RWPE1 (cell line): ENCODE measurements at regions not wholly inside any gene's neighbourhood (a gene's known extent, or its start where the extent isn't known, plus 50 kb on each side); places are given as distances from the start of the nearest gene placed in this dataset.
"Not testable (repeated sequence)": the region's sequence is repeated elsewhere in the genome, so short reads cannot be mapped to it uniquely, and the experiment has no call there.

ENCODE experiments used
- CTCF ChIA-PET: fragments of 350-600 bp; sonication (Branson Sonifier 250); formaldehyde crosslinking; extraction: SDS; loops from one replicate; lab custom pipeline; 2021; lab: Yijun Ruan, JAX
- POLR2A ChIA-PET: fragments of 400-600 bp; formaldehyde crosslinking; extraction: SDS; loops from one replicate; lab custom pipeline; 2020; ENCODE audit warnings: antibody characterized with exemption; ENCODE audit not compliant: low non-redundant PET; lab: Yijun Ruan, JAX
- DNase-seq: peaks from one replicate; pipeline ENCODE4 v3.0.0; 2012; ENCODE audit warnings: low spot score
- H3K27ac ChIP-seq: fragments of 450-650 bp; 2 replicates; pipeline ENCODE4 v1.5.1; 2017
- TF ChIP-seq, protein P1 (sequence below): fragments of 450-650 bp; conservative IDR thresholded peaks from 2 replicates; pipeline ENCODE4 v1.5.1; 2017; ENCODE audit warnings: low read depth, mild to moderate bottlenecking

- no peak overlapping the region for H3K27ac ChIP-seq
- POLR2A ChIA-PET = no interaction called here
- CTCF ChIA-PET = no interaction called here
- DNase-seq = no peak
- TF ChIP-seq, protein P1, sequence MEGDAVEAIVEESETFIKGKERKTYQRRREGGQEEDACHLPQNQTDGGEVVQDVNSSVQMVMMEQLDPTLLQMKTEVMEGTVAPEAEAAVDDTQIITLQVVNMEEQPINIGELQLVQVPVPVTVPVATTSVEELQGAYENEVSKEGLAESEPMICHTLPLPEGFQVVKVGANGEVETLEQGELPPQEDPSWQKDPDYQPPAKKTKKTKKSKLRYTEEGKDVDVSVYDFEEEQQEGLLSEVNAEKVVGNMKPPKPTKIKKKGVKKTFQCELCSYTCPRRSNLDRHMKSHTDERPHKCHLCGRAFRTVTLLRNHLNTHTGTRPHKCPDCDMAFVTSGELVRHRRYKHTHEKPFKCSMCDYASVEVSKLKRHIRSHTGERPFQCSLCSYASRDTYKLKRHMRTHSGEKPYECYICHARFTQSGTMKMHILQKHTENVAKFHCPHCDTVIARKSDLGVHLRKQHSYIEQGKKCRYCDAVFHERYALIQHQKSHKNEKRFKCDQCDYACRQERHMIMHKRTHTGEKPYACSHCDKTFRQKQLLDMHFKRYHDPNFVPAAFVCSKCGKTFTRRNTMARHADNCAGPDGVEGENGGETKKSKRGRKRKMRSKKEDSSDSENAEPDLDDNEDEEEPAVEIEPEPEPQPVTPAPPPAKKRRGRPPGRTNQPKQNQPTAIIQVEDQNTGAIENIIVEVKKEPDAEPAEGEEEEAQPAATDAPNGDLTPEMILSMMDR = no peak
These were observed 545.8 kb upstream of the CDH10 start for GRCh38 chr5:25190521-25191000.

GRCh38 chr5:25181249-25181648, 536.5 kb upstream of the CDH10 start:
- H3K27ac ChIP-seq = no peak overlapping the region
- no peak for DNase-seq
- ChIA-PET POLR2A (no interaction called here), CTCF (no interaction called here)
- TF ChIP-seq, protein P1 = no peak

GRCh38 chr5:25162616-25163015, 517.8 kb upstream of the CDH10 start:
- POLR2A ChIA-PET, CTCF ChIA-PET, DNase-seq, H3K27ac ChIP-seq: not testable (repeated sequence)

- ChIA-PET CTCF (interaction anchor here (0.7 kb wide), 1 partner anchor 1122 kb away, joined by 4 read pairs; no protein-coding TSS in a partner anchor), POLR2A (no interaction called here)
- no peak for DNase-seq
- TF ChIP-seq, protein P1 = no peak
- H3K27ac ChIP-seq = no peak overlapping the region
These were observed 516.1 kb upstream of the CDH10 start for GRCh38 chr5:25160891-25161290.

DNA sequence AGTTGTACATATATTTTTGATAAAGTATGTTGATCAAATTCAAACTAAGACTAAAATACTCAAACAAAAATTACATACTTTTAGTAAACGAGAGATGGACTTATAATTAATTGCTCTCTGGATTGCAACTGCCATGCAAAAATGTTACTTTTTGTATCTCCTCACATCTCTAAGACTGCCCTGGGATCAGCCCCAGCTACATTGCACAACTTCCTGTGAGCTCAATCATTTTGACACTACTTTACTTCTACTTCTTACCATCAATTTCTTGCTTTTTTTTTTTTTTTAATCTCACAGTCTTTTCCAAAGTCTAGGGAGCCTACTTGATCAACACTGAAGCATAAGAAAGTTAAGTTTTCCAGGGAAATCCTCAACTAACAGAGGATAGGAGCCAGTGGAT, 506.0 kb upstream of the CDH10 start:
- ChIA-PET POLR2A (no interaction called here), CTCF (interaction anchor here (1.0 kb wide), 1 partner anchor 17 kb away, joined by 3 read pairs; no protein-coding TSS in a partner anchor)
- DNase-seq = no peak
- TF ChIP-seq, protein P1 = no peak
- no peak overlapping the region for H3K27ac ChIP-seq

- no peak for DNase-seq
- POLR2A ChIA-PET = no interaction called here
- no peak overlapping the region for H3K27ac ChIP-seq
- CTCF ChIA-PET = no interaction called here
- TF ChIP-seq, protein P1 = no peak
These were observed 483.8 kb upstream of the CDH10 start for GRCh38 chr5:25128606-25129005.

- ChIA-PET POLR2A (no interaction called here), CTCF (interaction anchor here (0.6 to 0.8 kb wide), 4 partner anchors 18 to 1592 kb away, joined by 3 read pairs; no protein-coding TSS in a partner anchor)
- TF ChIP-seq, protein P1 = peak; percentile 28
- no peak overlapping the region for H3K27ac ChIP-seq
- DNase-seq = peak; percentile 39
These were observed 474.9 kb upstream of the CDH10 start for GRCh38 chr5:25119650-25120049.
